Tongue (tissue), 1 donor: ENCODE measurements at regions not wholly inside any gene's neighbourhood (a gene's known extent, or its start where the extent isn't known, plus 50 kb on each side); places are given as distances from the start of the nearest gene placed in this dataset.
"Not testable (repeated sequence)": the region's sequence is repeated elsewhere in the genome, so short reads cannot be mapped to it uniquely, and the experiment has no call there.

Source experiments
- DNase-seq: peaks from one replicate; pipeline ENCODE4 v3.0.0-alpha.2; 2015

GRCh38 chr21:21858502-21859334, 860.5 kb downstream of the NCAM2 start:
- no peak for DNase-seq

GRCh38 chr21:21860888-21861287, 862.7 kb downstream of the NCAM2 start:
- no peak for DNase-seq

GRCh38 chr21:21864321-21864840, 866.2 kb downstream of the NCAM2 start:
- no peak for DNase-seq

GRCh38 chr21:21897275-21897883, 899.2 kb downstream of the NCAM2 start:
- DNase-seq = no peak

GRCh38 chr21:21898801-21899200, 900.6 kb downstream of the NCAM2 start:
- no peak for DNase-seq

- not testable (repeated sequence) for DNase-seq
Observed at GRCh38 chr21:21902416-21902815, 904.2 kb downstream of the NCAM2 start.

GRCh38 chr21:21907271-21907670, 909.1 kb downstream of the NCAM2 start:
- no peak for DNase-seq

- peak; percentile 12 for DNase-seq
Observed at GRCh38 chr21:21915816-21916215, 917.6 kb downstream of the NCAM2 start.

GRCh38 chr21:21921410-21922232, 923.4 kb downstream of the NCAM2 start:
- DNase-seq = peak; percentile 16

GRCh38 chr21:21929226-21929625, 931.0 kb downstream of the NCAM2 start:
- DNase-seq = no peak

GRCh38 chr21:21929789-21930188, 931.6 kb downstream of the NCAM2 start:
- DNase-seq = no peak

- no peak for DNase-seq
Observed at GRCh38 chr21:21952566-21952965, 954.4 kb downstream of the NCAM2 start.

GRCh38 chr21:21955204-21955603, 957.0 kb downstream of the NCAM2 start:
- DNase-seq = no peak

GRCh38 chr21:21957490-21957889, 959.3 kb downstream of the NCAM2 start:
- no peak for DNase-seq

- no peak for DNase-seq
Observed at GRCh38 chr21:21963911-21964310, 965.7 kb downstream of the NCAM2 start.

GRCh38 chr21:21968810-21969209, 970.6 kb downstream of the NCAM2 start:
- DNase-seq = no peak

- no peak for DNase-seq
Observed at GRCh38 chr21:21969211-21969610, 971.0 kb downstream of the NCAM2 start.

- peak; percentile 9 for DNase-seq
Observed at GRCh38 chr21:21971384-21971783, 973.2 kb downstream of the NCAM2 start.

GRCh38 chr21:21973806-21974205, 975.6 kb downstream of the NCAM2 start:
- DNase-seq = no peak

- no peak for DNase-seq
Observed at GRCh38 chr21:21996891-21997290, 998.7 kb downstream of the NCAM2 start.

- no peak for DNase-seq
Observed at GRCh38 chr21:21997390-21998333, 999.5 kb downstream of the NCAM2 start.

- no peak for DNase-seq
Observed at GRCh38 chr21:22019766-22020165, 1021.6 kb downstream of the NCAM2 start.
